Testis (tissue), 2 donors: ENCODE measurements at regions not wholly inside any gene's neighbourhood (a gene's known extent, or its start where the extent isn't known, plus 50 kb on each side); places are given as distances from the start of the nearest gene placed in this dataset.

ENCODE experiments used
- CTCF ChIP-seq, 3 experiments: fragments of 450-650 bp in 2 of 3; fragments of 200-600 bp in 1 of 3; sonication (generic) in 1 of 3; IDR thresholded peaks; one replicate each; pipeline ENCODE4 v1.5.1; 2016 to 2019; ENCODE audit warnings: antibody characterized with exemption in 3 of 3, mild to moderate bottlenecking in 2 of 3, moderate library complexity in 1 of 3
- POLR2A ChIP-seq: fragments of 450-650 bp; IDR thresholded peaks from one replicate; pipeline ENCODE4 v1.6.1; 2017; ENCODE audit warnings: antibody characterized with exemption, mild to moderate bottlenecking, moderate library complexity

DNA sequence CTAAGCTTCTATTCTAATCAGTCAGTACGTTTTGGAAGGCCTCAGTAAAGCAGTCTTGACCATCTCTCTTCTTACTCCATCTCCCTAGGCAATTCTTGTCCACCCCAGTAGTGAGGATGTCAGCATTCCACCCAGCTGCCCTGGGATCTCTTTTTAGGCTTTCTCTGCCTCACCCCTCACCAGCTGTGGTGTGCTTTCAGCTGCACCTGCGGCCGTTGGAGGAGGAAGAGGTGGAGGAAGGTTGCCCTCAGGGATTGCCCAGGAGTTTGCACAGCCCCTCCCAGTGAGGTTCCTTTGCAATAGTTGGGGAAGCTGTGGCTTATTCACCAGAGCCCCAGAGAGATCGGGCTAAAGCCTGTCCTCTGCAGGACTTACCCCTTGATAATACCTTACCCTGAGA is 615.8 kb downstream of the BNC2 start:
- TF ChIP-seq CTCF (IDR thresholded peaks at IDR 0.05): no peak
- no peak for TF ChIP-seq POLR2A
